Heart right ventricle (tissue), 16 donors: ENCODE measurements at regions not wholly inside any gene's neighbourhood (a gene's known extent, or its start where the extent isn't known, plus 50 kb on each side); places are given as distances from the start of the nearest gene placed in this dataset.

Experiments
- ATAC-seq, 8 donors: fragments of 200-7000 bp; cut with Tn5 transposase; one replicate each; pipeline ENCODE4 v1.9.1; 2020; ENCODE audit warnings: mild to moderate bottlenecking in 8 of 8, moderate library complexity in 8 of 8, moderate number of reproducible peaks in 1 of 8
- DNase-seq, 2 donors: peaks; one replicate each; pipeline ENCODE4 v3.0.0-alpha.2; 2020
- H3K27ac ChIP-seq, 10 donors: fragments of 200-600 bp; sonication (generic) in 2 of 10; one replicate each; pipeline versions ENCODE4 v1.5.0 to v1.8.0; 2020 to 2022; ENCODE audit warnings: mild to moderate bottlenecking in 3 of 10
- H3K27me3 ChIP-seq, 7 donors: fragments of 200-600 bp; one replicate each; pipeline ENCODE4 v1.8.0; 2021 to 2022; ENCODE audit warnings: mild to moderate bottlenecking in 2 of 7
- H3K36me3 ChIP-seq, 9 donors: fragments of 200-600 bp; sonication (generic) in 1 of 9; one replicate each; pipeline versions ENCODE4 v1.5.0 to v1.8.0; 2020 to 2022; ENCODE audit warnings: mild to moderate bottlenecking in 2 of 9
- H3K4me1 ChIP-seq, 9 donors: fragments of 200-600 bp; sonication (generic) in 1 of 9; one replicate each; pipeline versions ENCODE4 v1.5.0 to v1.8.0; 2020 to 2022; ENCODE audit warnings: mild to moderate bottlenecking in 4 of 9
- H3K4me3 ChIP-seq, 10 donors: fragments of 200-600 bp; sonication (generic) in 2 of 10; one replicate each; pipeline versions ENCODE4 v1.5.0 to v1.8.0; 2020 to 2022; ENCODE audit warnings: mild to moderate bottlenecking in 7 of 10, moderate library complexity in 2 of 10
- H3K9me3 ChIP-seq, 11 donors: fragments of 200-600 bp in 10 of 11; sonication (generic) in 2 of 11; one replicate each; pipeline versions ENCODE4 v1.5.0 to v1.8.0; 2013 to 2022; ENCODE audit warnings: mild to moderate bottlenecking in 2 of 11, control low read depth in 1 of 11, moderate library complexity in 1 of 11
- CTCF ChIP-seq, 9 donors: fragments of 200-600 bp; sonication (generic) in 2 of 9; IDR thresholded peaks; one replicate each; pipeline versions ENCODE4 v1.5.0 to v1.8.0; 2021 to 2022; ENCODE audit warnings: antibody characterized with exemption in 9 of 9, mild to moderate bottlenecking in 5 of 9, moderate library complexity in 1 of 9
- WGBS, 2 donors: extraction: QIAGEN DNeasy Blood & Tissue Kit; methylation state at CpG; one replicate each; pipeline ENCODE4 v1.1.7; 2013; ENCODE audit warnings: inconsistent platforms in 1 of 2; 5-methylcytosine and 5-hydroxymethylcytosine counted together
- intact Hi-C, 10 donors: fragments of 100-400 bp; cut with DNase I; formaldehyde crosslinking; loops; one replicate each; pipeline versions ENCODE4 v1.11.1 to v1.14.2; 2022
- donor health status: Arrhythmogenic right ventricular cardiomyopathy.
- donor health status: ischemic (EF 13 %, LVEDD 7.1; RV severe dilation, severe dysfunction).
- donor health status: healthy with polysubstance abuse.
- donor health status: DM: no; HTN: yes; CAD: no.
- donor health status: DM: no; HTN: no; CAD: no.
- donor health status: ischemic (EF 25% LVEDD 6.9; RV normal size, moderate dysfunction).
- donor health status: ischemic (EF 25% LVEDD 5.7; RV mildly dilated, moderate dysfunction).
- donor health status: healthy.
- donor health status: DM: yes; HTN: yes; CAD: no.
- donor health status: Ischemic cardiomyopathy.
- donor health status: ischemic (EF 35%, LVEDD 5.7; RV mildly dilated, moderate dysfunction).
- donor health status: nonischemic (EF 11% LVEDD 7.7; RV severe dilation, severe dysfunction).
- donor health status: DM: yes; HTN: yes; CAD: no.
- donor health status: PGD.
- donor health status: ischemic (EF 29% LVEDD 5.4; RV normal size, mild dysfunction).
- donor health status: nonischemic (EF 23%, LVEDD 6.1; RV moderate dilation, normal function).

- peak in 7 of 8 donors; percentile 60 to 82 (median 67) for ATAC-seq
Observed at GRCh38 chr1:185674201-185674600, 60.0 kb upstream of the HMCN1 start.

GRCh38 chr1:185672719-185673360 is 61.4 kb upstream of the HMCN1 start:
- DNase-seq (no peak), ATAC-seq (peak in 5 of 8 donors; percentile 26 to 66 (median 46))
- intact Hi-C loops, result loop anchor here in 9 of 10 donors (5.0 to 10.0 kb wide), 11 partner anchors 246 to 516 kb away; partner anchors contain the start of genes IVNS1ABP (in 4 of the 9), SWT1 (in 1 of the 9) and TRMT1L (in 1 of the 9)
- peak overlapping the region in 6 of 10 donors; percentile 26 to 80 (median 61) for H3K27ac ChIP-seq
- H3K9me3 ChIP-seq, result no peaks in the 10 kb centered on the region
- no peak overlapping the region for H3K4me3 ChIP-seq
- H3K27me3 ChIP-seq, result no peaks in the 10 kb centered on the region
- H3K36me3 ChIP-seq, result no peaks in the 10 kb centered on the region
- WGBS, 2 donors, result 54 to 74% methylated on average over 3 of the region's 3 CpGs
- no peak for TF ChIP-seq CTCF (IDR thresholded peaks at IDR 0.05)
- H3K4me1 ChIP-seq, result peaks cover 0 to 50% (median 31%) of the 10 kb centered on the region in 9 donors

More at GRCh38 chr1:185674201-185674600, 60.0 kb upstream of the HMCN1 start:
- peaks cover 0 to 49% (median 31%) of the 10 kb centered on the region in 9 donors for H3K4me1 ChIP-seq
- H3K36me3 ChIP-seq, result no peaks in the 10 kb centered on the region
- TF ChIP-seq CTCF (IDR thresholded peaks at IDR 0.05), result no peak
- no peaks in the 10 kb centered on the region for H3K9me3 ChIP-seq
- no peak overlapping the region for H3K4me3 ChIP-seq
- H3K27me3 ChIP-seq, result no peaks in the 10 kb centered on the region
- H3K27ac ChIP-seq, result peak overlapping the region in 6 of 10 donors; percentile 48 to 80 (median 64)
- intact Hi-C loops, result loop anchor here in 9 of 10 donors (5.0 to 10.0 kb wide), 11 partner anchors 247 to 517 kb away; partner anchors contain the start of genes IVNS1ABP (in 4 of the 9), SWT1 (in 1 of the 9) and TRMT1L (in 1 of the 9)
- 18 to 22% methylated on average over 5 of the region's 5 CpGs for WGBS, 2 donors
- peak in 1 of 2 donors; percentile 28 for DNase-seq

GRCh38 chr1:185670187-185670627 is 64.0 kb upstream of the HMCN1 start:
- 14 to 19% methylated on average over 6 of the region's 6 CpGs for WGBS, 2 donors
- no peaks in the 10 kb centered on the region for H3K27me3 ChIP-seq
- no peaks in the 10 kb centered on the region for H3K36me3 ChIP-seq
- ATAC-seq (peak; percentile 54 to 75 (median 68)), DNase-seq (peak in 1 of 2 donors; percentile 55)
- H3K4me1 ChIP-seq, result peaks cover 0 to 50% (median 28%) of the 10 kb centered on the region in 9 donors
- intact Hi-C loops, result loop anchor here (2.0 to 10.0 kb wide), 13 partner anchors 243 to 513 kb away; partner anchors contain the start of genes IVNS1ABP (in 5 of the 10), SWT1 (in 1 of the 10) and TRMT1L (in 1 of the 10)
- TF ChIP-seq CTCF (IDR thresholded peaks at IDR 0.05), result peak in 8 of 9 donors; percentile 33 to 81 (median 70)
- no peaks in the 10 kb centered on the region for H3K9me3 ChIP-seq
- peak overlapping the region in 4 of 10 donors; percentile 13 to 55 (median 16) for H3K27ac ChIP-seq
- H3K4me3 ChIP-seq, result peak overlapping the region in 2 of 10 donors; percentile 18 to 26

GRCh38 chr1:185668013-185668412 is 66.2 kb upstream of the HMCN1 start:
- DNase-seq, result no peak
- Histone ChIP-seq H3K9me3 (no peaks in the 10 kb centered on the region), H3K27ac (peak overlapping the region in 2 of 10 donors; percentile 11 to 31), H3K4me3 (no peak overlapping the region), H3K36me3 (no peaks in the 10 kb centered on the region), H3K4me1 (peaks cover 0 to 31% (median 9%) of the 10 kb centered on the region in 9 donors), H3K27me3 (no peaks in the 10 kb centered on the region)
- no peak for TF ChIP-seq CTCF (IDR thresholded peaks at IDR 0.05)
- peak in 2 of 8 donors; percentile 46 to 54 for ATAC-seq
- intact Hi-C loops, result loop anchor here in 6 of 10 donors (2.0 to 10.0 kb wide), 4 partner anchors 243 to 429 kb away; partner anchors contain the start of gene IVNS1ABP (in 4 of the 6)
